ENCODE measurements at regions not wholly inside any gene's neighbourhood (a gene's known extent, or its start where the extent isn't known, plus 50 kb on each side); places are given as distances from the start of the nearest gene placed in this dataset.
A peak's percentile ranks its signal among the peaks of the same experiment; 100 is the strongest.

- TF ChIP-seq EP300 (IDR thresholded peaks at IDR 0.05) (peak in 1 of 4 donors; percentile 21), CTCF (IDR thresholded peaks at IDR 0.05) (no peak), POLR2A (IDR thresholded peaks at IDR 0.05) (no peak)
Observed at GRCh38 chr3:106249159-106249558, 380.3 kb upstream of the CBLB start.

All from upper lobe of left lung (tissue), 4 donors.